Fibroblast of lung (primary cell): ENCODE measurements at regions not wholly inside any gene's neighbourhood (a gene's known extent, or its start where the extent isn't known, plus 50 kb on each side); places are given as distances from the start of the nearest gene placed in this dataset.

Source experiments
- DNase-seq, 2 donors: peaks; one replicate each; pipeline versions ENCODE4 v3.0.0 to v3.0.0-alpha.2; 2010; ENCODE audit warnings: low read depth in 2 of 2
- H2AFZ ChIP-seq: 2 replicates; pipeline ENCODE4 v1.5.1; 2012; ENCODE audit warnings: low read length, control low read depth, inconsistent platforms
- H3K27ac ChIP-seq: 2 replicates; pipeline ENCODE4 v1.5.1; 2011; ENCODE audit warnings: low read length, control low read depth; ENCODE audit not compliant: insufficient read depth
- H3K27me3 ChIP-seq: 2 replicates; pipeline ENCODE4 v1.5.1; 2011; ENCODE audit warnings: mild to moderate bottlenecking, low read length; ENCODE audit not compliant: control insufficient read depth, insufficient read depth
- H3K36me3 ChIP-seq: 2 replicates; pipeline ENCODE4 v1.5.1; 2011; ENCODE audit warnings: low read length; ENCODE audit not compliant: control insufficient read depth, insufficient read depth
- H3K4me1 ChIP-seq: 2 replicates; pipeline ENCODE4 v1.5.1; 2011; ENCODE audit warnings: low read length; ENCODE audit not compliant: control insufficient read depth, insufficient read depth; ENCODE audit errors: extremely low read depth
- H3K4me2 ChIP-seq: 2 replicates; pipeline ENCODE4 v1.5.1; 2011; ENCODE audit warnings: low read length, control low read depth; ENCODE audit not compliant: insufficient read depth; ENCODE audit errors: extremely low read depth
- H3K4me3 ChIP-seq, 4 experiments: fragments of 200-600 bp in 1 of 4; sonication (generic) in 1 of 4; replicated peaks in 1 of 4; 2 replicates each; pipeline ENCODE4 v1.5.1; 2011 to 2016; ENCODE audit warnings: low read length in 4 of 4, low read depth in 3 of 4, mild to moderate bottlenecking in 3 of 4, control low read depth in 2 of 4, inconsistent platforms in 1 of 4, mixed read lengths in 1 of 4; ENCODE audit not compliant: insufficient read depth in 1 of 4; ENCODE audit errors: control extremely low read depth in 1 of 4
- H3K79me2 ChIP-seq: 2 replicates; pipeline ENCODE4 v1.5.1; 2012; ENCODE audit warnings: mild to moderate bottlenecking, low read length, inconsistent platforms; ENCODE audit not compliant: control insufficient read depth, insufficient read depth
- H3K9ac ChIP-seq: 2 replicates; pipeline ENCODE4 v1.5.1; 2011; ENCODE audit warnings: mild to moderate bottlenecking, low read length, control low read depth; ENCODE audit not compliant: insufficient read depth
- H3K9me3 ChIP-seq: 2 replicates; pipeline ENCODE4 v1.5.1; 2012; ENCODE audit warnings: low read depth, low read length; ENCODE audit not compliant: control insufficient read depth, insufficient read depth
- H4K20me1 ChIP-seq: 2 replicates; pipeline ENCODE4 v1.5.1; 2011; ENCODE audit warnings: low read length; ENCODE audit not compliant: control insufficient read depth, insufficient read depth; ENCODE audit errors: extremely low read depth
- CTCF ChIP-seq, 2 donors: IDR thresholded peaks in 1 of 2; conservative IDR thresholded peaks in 1 of 2; 1 replicate in 1 of 2; 2 replicates in 1 of 2; pipeline ENCODE4 v1.5.1; 2011 to 2012; ENCODE audit warnings: low read length in 2 of 2, control low read depth in 1 of 2, inconsistent platforms in 1 of 2, low read depth in 1 of 2, mild to moderate bottlenecking in 1 of 2
- EZH2 ChIP-seq: IDR thresholded peaks from 2 replicates; pipeline ENCODE4 v1.5.1; 2012; ENCODE audit warnings: low read length, control low read depth, mild to moderate bottlenecking; ENCODE audit errors: missing control alignments

- H3K79me2 ChIP-seq = no peaks in the 10 kb centered on the region
- H4K20me1 ChIP-seq = no peaks in the 10 kb centered on the region
- H3K4me1 ChIP-seq = no peaks in the 10 kb centered on the region
- TF ChIP-seq EZH2 = no peak
- TF ChIP-seq CTCF (conservative IDR thresholded peaks at IDR 0.05 in 1 of 2, IDR thresholded peaks at IDR 0.05 in 1 of 2; ENCODE audit: low read depth in 1 of 2, low read length in 2 of 2) = no peak
- no peaks in the 10 kb centered on the region for H3K9me3 ChIP-seq
- H3K9ac ChIP-seq = no peak overlapping the region
- no peak overlapping the region for H3K4me3 ChIP-seq
- no peaks in the 10 kb centered on the region for H3K27me3 ChIP-seq
- no peaks in the 10 kb centered on the region for H3K36me3 ChIP-seq
- no peak overlapping the region for H3K4me2 ChIP-seq
- no peak overlapping the region for H3K27ac ChIP-seq
- DNase-seq = no peak
- H2AFZ ChIP-seq = no peak overlapping the region
These were observed 685.7 kb upstream of the PIK3C3 start for GRCh38 chr18:41269294-41269693.

- TF ChIP-seq EZH2 = no peak
- TF ChIP-seq CTCF (conservative IDR thresholded peaks at IDR 0.05 in 1 of 2, IDR thresholded peaks at IDR 0.05 in 1 of 2; ENCODE audit: low read depth in 1 of 2, low read length in 2 of 2) = no peak
- Histone ChIP-seq H3K27me3 (no peaks in the 10 kb centered on the region), H3K4me1 (no peaks in the 10 kb centered on the region), H3K9me3 (no peaks in the 10 kb centered on the region), H3K9ac (no peak overlapping the region), H3K79me2 (no peaks in the 10 kb centered on the region), H3K4me3 (no peak overlapping the region), H2AFZ (no peak overlapping the region), H3K27ac (no peak overlapping the region), H3K4me2 (no peak overlapping the region), H3K36me3 (no peaks in the 10 kb centered on the region), H4K20me1 (no peaks in the 10 kb centered on the region)
- no peak for DNase-seq
These were observed 686.8 kb upstream of the PIK3C3 start for GRCh38 chr18:41268271-41268670.

GRCh38 chr18:41266616-41267015, 688.4 kb upstream of the PIK3C3 start:
- no peaks in the 10 kb centered on the region for H4K20me1 ChIP-seq
- DNase-seq = peak; percentile 77 to 82

More at GRCh38 chr18:41266616-41267015, 688.4 kb upstream of the PIK3C3 start:
- no peaks in the 10 kb centered on the region for H3K9me3 ChIP-seq
- H3K4me1 ChIP-seq = no peaks in the 10 kb centered on the region
- no peak for TF ChIP-seq EZH2
- TF ChIP-seq CTCF (conservative IDR thresholded peaks at IDR 0.05 in 1 of 2, IDR thresholded peaks at IDR 0.05 in 1 of 2; ENCODE audit: low read depth in 1 of 2, low read length in 2 of 2) = no peak
- no peak overlapping the region for H3K27ac ChIP-seq
- no peak overlapping the region for H3K9ac ChIP-seq
- no peak overlapping the region for H2AFZ ChIP-seq
- no peak overlapping the region for H3K4me2 ChIP-seq
- H3K4me3 ChIP-seq = no peak overlapping the region
- H3K27me3 ChIP-seq = no peaks in the 10 kb centered on the region
- H3K36me3 ChIP-seq = no peaks in the 10 kb centered on the region
- no peaks in the 10 kb centered on the region for H3K79me2 ChIP-seq
